Smooth muscle cell (in vitro differentiated cells): ENCODE measurements at regions not wholly inside any gene's neighbourhood (a gene's known extent, or its start where the extent isn't known, plus 50 kb on each side); places are given as distances from the start of the nearest gene placed in this dataset.
A peak's percentile ranks its signal among the peaks of the same experiment; 100 is the strongest.

ENCODE experiments used
- DNase-seq: peaks from one replicate; lab custom pipeline; 2025; ENCODE audit not compliant: unreplicated experiment; lab: John Stamatoyannopoulos, UW
- H2AFZ ChIP-seq: fragments of 200-600 bp; sonication (generic); 2 replicates; pipeline ENCODE4 v1.6.0; 2016; ENCODE audit warnings: antibody characterized with exemption, low read depth, mild to moderate bottlenecking
- H3F3A ChIP-seq: fragments of 200-600 bp; sonication (generic); 2 replicates; pipeline ENCODE4 v1.6.0; 2017; ENCODE audit warnings: antibody characterized with exemption, low read depth
- H3K27ac ChIP-seq: fragments of 200-600 bp; sonication (generic); 2 replicates; pipeline ENCODE4 v1.5.1; 2016; ENCODE audit warnings: low read depth, mild to moderate bottlenecking
- H3K27me3 ChIP-seq: fragments of 200-600 bp; sonication (generic); 2 replicates; pipeline ENCODE4 v1.6.1; 2016; ENCODE audit warnings: low read depth, mild to moderate bottlenecking
- H3K36me3 ChIP-seq: fragments of 200-600 bp; sonication (generic); 2 replicates; pipeline ENCODE4 v1.5.1; 2016; ENCODE audit warnings: low read depth
- H3K4me1 ChIP-seq: fragments of 200-600 bp; sonication (generic); 2 replicates; pipeline ENCODE4 v1.5.1; 2016; ENCODE audit warnings: low read depth
- H3K4me2 ChIP-seq: fragments of 200-600 bp; sonication (generic); 2 replicates; pipeline ENCODE4 v1.6.0; 2016; ENCODE audit warnings: mild to moderate bottlenecking
- H3K4me3 ChIP-seq: fragments of 200-600 bp; sonication (generic); 2 replicates; pipeline ENCODE4 v1.5.1; 2016; ENCODE audit warnings: mild to moderate bottlenecking
- H3K79me2 ChIP-seq: fragments of 200-600 bp; sonication (generic); 2 replicates; pipeline ENCODE4 v1.6.0; 2016; ENCODE audit warnings: low read depth, mild to moderate bottlenecking
- H3K9ac ChIP-seq: fragments of 200-600 bp; sonication (generic); 2 replicates; pipeline ENCODE4 v1.6.0; 2016; ENCODE audit warnings: low read depth
- H3K9me3 ChIP-seq: fragments of 200-600 bp; sonication (generic); replicated peaks from 2 replicates; pipeline ENCODE4 v1.5.1; 2016; ENCODE audit warnings: low read depth
- H4K20me1 ChIP-seq: fragments of 200-600 bp; sonication (generic); 2 replicates; pipeline ENCODE4 v1.6.0; 2016; ENCODE audit warnings: low read depth
- WGBS: methylation state at CpG from one replicate; pipeline ENCODE4 v1.1.7; 2016; ENCODE audit warnings: low lambda C conversion rate; 5-methylcytosine and 5-hydroxymethylcytosine counted together
- TF ChIP-seq, protein P1 (sequence below): fragments of 200-600 bp; sonication (generic); IDR thresholded peaks from 2 replicates; pipeline ENCODE4 v1.5.1; 2017; ENCODE audit warnings: borderline replicate concordance, mild to moderate bottlenecking, antibody characterized with exemption; ENCODE audit not compliant: insufficient read depth, poor library complexity, severe bottlenecking

DNA sequence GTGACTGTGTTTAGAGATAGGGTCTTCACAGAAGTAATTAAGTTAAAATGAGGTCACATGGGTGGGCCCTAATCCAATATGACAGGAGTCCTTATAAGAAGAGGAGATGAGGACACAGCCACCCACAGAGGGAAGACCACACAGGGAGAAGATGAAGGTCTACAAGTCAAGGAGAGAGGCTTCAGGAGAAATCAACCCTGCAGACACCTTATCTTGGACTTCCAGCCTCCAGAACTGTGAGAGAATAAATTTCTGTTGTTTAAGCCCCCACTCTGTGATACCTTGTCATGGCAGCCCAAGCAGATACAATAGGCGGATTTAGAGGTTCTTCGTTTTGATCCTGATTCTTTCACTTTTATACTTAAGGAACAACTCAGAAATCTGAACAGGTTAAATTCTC, 63.5 kb upstream of the NEDD9 start:
- Histone ChIP-seq H4K20me1 (no peaks in the 10 kb centered on the region), H3K4me1 (peaks cover 8% of the 10 kb centered on the region), H3K27me3 (no peaks in the 10 kb centered on the region), H3K27ac (no peak overlapping the region), H3F3A (peaks cover 9% of the 10 kb centered on the region), H3K4me2 (no peak overlapping the region), H3K79me2 (no peaks in the 10 kb centered on the region), H3K36me3 (no peaks in the 10 kb centered on the region), H2AFZ (no peak overlapping the region), H3K9ac (no peak overlapping the region), H3K4me3 (no peak overlapping the region), H3K9me3 (peaks cover 6% of the 10 kb centered on the region)
- 100% methylated on average over 2 of the region's 2 CpGs for WGBS
- no peak for DNase-seq
- TF ChIP-seq, protein P1, sequence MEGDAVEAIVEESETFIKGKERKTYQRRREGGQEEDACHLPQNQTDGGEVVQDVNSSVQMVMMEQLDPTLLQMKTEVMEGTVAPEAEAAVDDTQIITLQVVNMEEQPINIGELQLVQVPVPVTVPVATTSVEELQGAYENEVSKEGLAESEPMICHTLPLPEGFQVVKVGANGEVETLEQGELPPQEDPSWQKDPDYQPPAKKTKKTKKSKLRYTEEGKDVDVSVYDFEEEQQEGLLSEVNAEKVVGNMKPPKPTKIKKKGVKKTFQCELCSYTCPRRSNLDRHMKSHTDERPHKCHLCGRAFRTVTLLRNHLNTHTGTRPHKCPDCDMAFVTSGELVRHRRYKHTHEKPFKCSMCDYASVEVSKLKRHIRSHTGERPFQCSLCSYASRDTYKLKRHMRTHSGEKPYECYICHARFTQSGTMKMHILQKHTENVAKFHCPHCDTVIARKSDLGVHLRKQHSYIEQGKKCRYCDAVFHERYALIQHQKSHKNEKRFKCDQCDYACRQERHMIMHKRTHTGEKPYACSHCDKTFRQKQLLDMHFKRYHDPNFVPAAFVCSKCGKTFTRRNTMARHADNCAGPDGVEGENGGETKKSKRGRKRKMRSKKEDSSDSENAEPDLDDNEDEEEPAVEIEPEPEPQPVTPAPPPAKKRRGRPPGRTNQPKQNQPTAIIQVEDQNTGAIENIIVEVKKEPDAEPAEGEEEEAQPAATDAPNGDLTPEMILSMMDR, result no peak

DNA sequence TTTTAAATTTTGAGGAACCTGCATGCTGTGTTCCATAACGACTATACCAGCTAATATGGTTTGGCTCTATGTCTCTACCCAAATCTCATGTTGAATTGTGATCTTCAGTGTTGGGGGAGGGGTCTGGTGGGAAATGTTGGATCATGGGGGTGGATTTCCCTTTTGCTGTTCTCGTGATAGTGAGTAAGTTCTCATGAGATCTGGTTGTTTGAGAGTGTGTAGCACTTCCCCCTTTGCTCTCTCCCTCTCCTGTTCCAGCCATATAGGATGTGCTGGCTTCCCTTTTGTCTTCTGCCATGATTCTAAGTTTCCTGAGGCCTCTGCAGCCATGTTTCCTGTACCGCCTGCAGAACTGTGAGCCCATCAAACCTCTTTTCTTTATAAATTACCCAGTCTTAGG, 61.8 kb upstream of the NEDD9 start:
- H3K9me3 ChIP-seq, result peaks cover 6% of the 10 kb centered on the region
- no peaks in the 10 kb centered on the region for H4K20me1 ChIP-seq
- TF ChIP-seq, protein P1, result no peak
- H3K4me2 ChIP-seq, result no peak overlapping the region
- no peaks in the 10 kb centered on the region for H3K79me2 ChIP-seq
- peaks cover 9% of the 10 kb centered on the region for H3F3A ChIP-seq
- H3K4me3 ChIP-seq, result no peak overlapping the region
- H3K9ac ChIP-seq, result no peak overlapping the region
- H3K36me3 ChIP-seq, result no peaks in the 10 kb centered on the region
- no peak overlapping the region for H3K27ac ChIP-seq
- H3K27me3 ChIP-seq, result no peaks in the 10 kb centered on the region
- WGBS, result 94% methylated on average over 3 of the region's 3 CpGs
- H3K4me1 ChIP-seq, result peaks cover 3% of the 10 kb centered on the region
- no peak overlapping the region for H2AFZ ChIP-seq
- no peak for DNase-seq

DNA sequence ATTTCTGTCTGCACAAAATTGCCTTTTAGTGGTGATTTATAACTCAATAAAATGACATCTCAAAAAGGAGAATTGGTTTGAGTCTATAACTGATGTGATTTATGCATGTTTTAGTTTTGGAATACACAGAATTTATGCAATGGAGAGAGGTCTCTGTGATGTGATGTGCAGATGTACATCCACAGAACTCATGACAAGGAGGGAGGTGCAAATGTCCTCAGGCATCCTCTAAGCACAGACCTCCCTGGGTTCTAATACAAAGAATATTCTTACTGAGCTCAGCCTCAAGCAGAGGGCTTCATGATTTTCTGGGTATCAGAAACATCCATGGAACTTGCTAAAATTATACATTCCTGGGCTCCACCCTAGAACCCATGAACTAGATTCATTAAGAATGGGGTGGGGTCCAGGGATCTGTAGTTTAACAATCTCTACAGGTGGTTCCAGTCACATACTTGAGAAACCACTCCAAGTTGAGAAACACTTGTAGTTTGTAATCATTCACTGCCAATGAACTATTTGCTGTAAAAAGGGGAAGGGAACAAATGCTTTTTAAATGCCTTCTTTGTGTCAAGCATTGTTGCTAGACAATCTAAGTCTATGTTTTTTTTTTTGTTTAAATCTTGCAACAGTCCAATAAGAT, 60.2 kb upstream of the NEDD9 start:
- Histone ChIP-seq H3F3A (peaks cover 9% of the 10 kb centered on the region), H3K4me2 (no peak overlapping the region), H3K27me3 (no peaks in the 10 kb centered on the region), H3K9me3 (peaks cover 6% of the 10 kb centered on the region), H2AFZ (no peak overlapping the region), H3K9ac (no peak overlapping the region), H3K36me3 (no peaks in the 10 kb centered on the region), H3K27ac (peak overlapping the region; percentile 35), H3K79me2 (no peaks in the 10 kb centered on the region), H3K4me1 (no peaks in the 10 kb centered on the region), H4K20me1 (no peaks in the 10 kb centered on the region), H3K4me3 (no peak overlapping the region)
- TF ChIP-seq, protein P1, result no peak
- no peak for DNase-seq

DNA sequence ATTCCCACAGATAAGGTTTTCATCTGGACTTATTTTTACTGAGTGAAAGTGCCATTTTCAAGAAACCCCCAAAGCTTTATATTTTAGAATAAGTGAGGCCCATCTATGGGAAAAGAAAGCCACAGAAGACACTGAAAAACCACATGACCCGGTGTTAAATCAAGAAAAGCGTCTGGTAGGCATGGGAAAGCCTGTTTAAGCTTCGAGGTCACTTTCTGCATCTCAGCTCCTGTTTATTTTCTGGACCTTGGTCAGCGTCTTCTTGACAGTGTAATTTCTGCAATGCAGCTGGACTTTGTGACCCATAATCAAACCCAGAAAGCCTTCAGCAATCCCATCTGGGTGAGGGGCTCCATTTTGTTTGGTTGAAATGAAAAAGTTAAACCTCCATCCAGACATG, 59.6 kb upstream of the NEDD9 start:
- Histone ChIP-seq H4K20me1 (no peaks in the 10 kb centered on the region), H3K36me3 (no peaks in the 10 kb centered on the region), H3K27ac (peak overlapping the region; percentile 35), H3K4me3 (no peak overlapping the region), H3K79me2 (no peaks in the 10 kb centered on the region), H3K4me2 (peak overlapping the region; percentile 10), H3K9me3 (peaks cover 6% of the 10 kb centered on the region), H3F3A (peaks cover 9% of the 10 kb centered on the region), H3K27me3 (no peaks in the 10 kb centered on the region), H3K4me1 (no peaks in the 10 kb centered on the region), H3K9ac (no peak overlapping the region), H2AFZ (no peak overlapping the region)
- WGBS, result 3% methylated on average over 4 of the region's 4 CpGs
- TF ChIP-seq, protein P1, result no peak
- DNase-seq, result no peak
